Lower lobe of right lung (tissue), 2 donors: ENCODE measurements at regions not wholly inside any gene's neighbourhood (a gene's known extent, or its start where the extent isn't known, plus 50 kb on each side); places are given as distances from the start of the nearest gene placed in this dataset.
"Not testable (repeated sequence)": the region's sequence is repeated elsewhere in the genome, so short reads cannot be mapped to it uniquely, and the experiment has no call there.

ENCODE experiments used
- ATAC-seq, 2 donors: fragments of 200-7000 bp; cut with Tn5 transposase; one replicate each; pipeline ENCODE4 v1.9.1; 2020 to 2022; ENCODE audit warnings: mild to moderate bottlenecking in 2 of 2, moderate library complexity in 2 of 2
- DNase-seq: peaks from one replicate; pipeline ENCODE4 v3.0.0-alpha.2; 2020
- H3K27ac ChIP-seq: fragments of 200-600 bp; one replicate; pipeline ENCODE4 v1.8.0; 2022
- H3K27me3 ChIP-seq: fragments of 200-600 bp; one replicate; pipeline ENCODE4 v1.8.0; 2022; ENCODE audit warnings: low read depth
- H3K36me3 ChIP-seq: fragments of 200-600 bp; one replicate; pipeline ENCODE4 v1.8.0; 2022; ENCODE audit warnings: mild to moderate bottlenecking
- H3K4me1 ChIP-seq: fragments of 200-600 bp; one replicate; pipeline ENCODE4 v1.8.0; 2022
- H3K4me3 ChIP-seq: fragments of 200-600 bp; one replicate; pipeline ENCODE4 v1.8.0; 2022; ENCODE audit warnings: mild to moderate bottlenecking
- H3K9me3 ChIP-seq: fragments of 200-600 bp; one replicate; pipeline ENCODE4 v1.8.0; 2022
- intact Hi-C: fragments of 100-400 bp; cut with DNase I; formaldehyde crosslinking; loops from one replicate; pipeline ENCODE4 v1.11.0; 2022
- TF ChIP-seq, protein P1 (sequence below): fragments of 200-600 bp; IDR thresholded peaks from one replicate; pipeline ENCODE4 v1.8.0; 2022; ENCODE audit warnings: antibody characterized with exemption, mild to moderate bottlenecking
- donor health status: DM: no; HTN: yes; CAD: no; lungs with severe emphysema.

DNA sequence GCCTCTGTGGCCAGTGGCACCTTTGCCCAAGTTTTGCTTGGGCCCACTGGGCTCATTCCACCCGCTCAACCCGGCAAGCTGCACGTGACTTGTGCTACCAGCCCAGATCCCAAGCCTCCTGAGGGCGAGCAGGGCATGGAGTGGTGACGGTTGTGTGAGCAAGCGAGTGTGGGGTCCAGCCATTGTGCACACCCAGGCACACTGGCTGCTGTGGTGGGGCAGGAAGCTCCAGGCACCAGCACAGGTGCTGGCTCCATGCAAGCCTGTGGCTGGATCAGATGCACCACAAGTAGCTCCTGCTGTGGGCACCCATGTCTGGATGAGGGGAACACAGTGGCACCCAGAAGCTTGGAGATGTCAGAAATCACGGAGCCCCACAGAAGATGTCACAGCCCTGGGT, 557.0 kb upstream of the GNPDA2 start:
- H3K27me3 ChIP-seq, result no peaks in the 10 kb centered on the region
- no peaks in the 10 kb centered on the region for H3K4me1 ChIP-seq
- DNase-seq (no peak), ATAC-seq (peak; percentile 18 to 27)
- H3K9me3 ChIP-seq, result no peaks in the 10 kb centered on the region
- no peaks in the 10 kb centered on the region for H3K36me3 ChIP-seq
- no peak overlapping the region for H3K4me3 ChIP-seq
- intact Hi-C loops, result no loop called here
- TF ChIP-seq, protein P1, sequence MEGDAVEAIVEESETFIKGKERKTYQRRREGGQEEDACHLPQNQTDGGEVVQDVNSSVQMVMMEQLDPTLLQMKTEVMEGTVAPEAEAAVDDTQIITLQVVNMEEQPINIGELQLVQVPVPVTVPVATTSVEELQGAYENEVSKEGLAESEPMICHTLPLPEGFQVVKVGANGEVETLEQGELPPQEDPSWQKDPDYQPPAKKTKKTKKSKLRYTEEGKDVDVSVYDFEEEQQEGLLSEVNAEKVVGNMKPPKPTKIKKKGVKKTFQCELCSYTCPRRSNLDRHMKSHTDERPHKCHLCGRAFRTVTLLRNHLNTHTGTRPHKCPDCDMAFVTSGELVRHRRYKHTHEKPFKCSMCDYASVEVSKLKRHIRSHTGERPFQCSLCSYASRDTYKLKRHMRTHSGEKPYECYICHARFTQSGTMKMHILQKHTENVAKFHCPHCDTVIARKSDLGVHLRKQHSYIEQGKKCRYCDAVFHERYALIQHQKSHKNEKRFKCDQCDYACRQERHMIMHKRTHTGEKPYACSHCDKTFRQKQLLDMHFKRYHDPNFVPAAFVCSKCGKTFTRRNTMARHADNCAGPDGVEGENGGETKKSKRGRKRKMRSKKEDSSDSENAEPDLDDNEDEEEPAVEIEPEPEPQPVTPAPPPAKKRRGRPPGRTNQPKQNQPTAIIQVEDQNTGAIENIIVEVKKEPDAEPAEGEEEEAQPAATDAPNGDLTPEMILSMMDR, result no peak
- no peak overlapping the region for H3K27ac ChIP-seq

GRCh38 chr4:45280121-45280520, 553.8 kb upstream of the GNPDA2 start:
- no peaks in the 10 kb centered on the region for H3K27me3 ChIP-seq
- TF ChIP-seq, protein P1, result no peak
- no peaks in the 10 kb centered on the region for H3K36me3 ChIP-seq
- H3K9me3 ChIP-seq, result no peaks in the 10 kb centered on the region
- intact Hi-C loops, result no loop called here
- ATAC-seq (no peak), DNase-seq (no peak)
- H3K27ac ChIP-seq, result no peak overlapping the region
- no peaks in the 10 kb centered on the region for H3K4me1 ChIP-seq
- H3K4me3 ChIP-seq, result no peak overlapping the region

DNA sequence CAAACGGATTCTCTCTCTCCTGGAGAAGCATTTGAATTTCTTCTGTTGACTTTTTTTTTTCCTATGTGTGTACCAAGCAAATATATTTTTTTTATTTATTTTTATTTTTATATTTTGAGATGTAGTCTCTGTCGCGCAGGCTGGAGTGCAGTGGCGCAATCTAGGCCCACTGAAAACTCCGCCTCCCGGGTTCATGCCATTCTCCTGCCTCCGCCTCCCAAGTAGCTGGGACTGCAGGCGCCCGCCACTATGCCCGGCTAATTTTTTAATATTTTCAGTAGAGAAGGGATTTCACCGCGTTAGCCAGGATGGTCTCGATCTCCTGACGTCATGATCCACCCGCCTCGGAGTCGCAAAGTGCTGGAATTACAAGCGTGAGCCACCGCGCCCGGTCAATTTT, 549.5 kb upstream of the GNPDA2 start:
- TF ChIP-seq, protein P1, result no peak
- no peaks in the 10 kb centered on the region for H3K36me3 ChIP-seq
- no peaks in the 10 kb centered on the region for H3K4me1 ChIP-seq
- no peaks in the 10 kb centered on the region for H3K9me3 ChIP-seq
- DNase-seq (no peak), ATAC-seq (no peak)
- intact Hi-C loops, result no loop called here
- no peak overlapping the region for H3K27ac ChIP-seq
- H3K4me3 ChIP-seq, result no peak overlapping the region
- H3K27me3 ChIP-seq, result no peaks in the 10 kb centered on the region

DNA sequence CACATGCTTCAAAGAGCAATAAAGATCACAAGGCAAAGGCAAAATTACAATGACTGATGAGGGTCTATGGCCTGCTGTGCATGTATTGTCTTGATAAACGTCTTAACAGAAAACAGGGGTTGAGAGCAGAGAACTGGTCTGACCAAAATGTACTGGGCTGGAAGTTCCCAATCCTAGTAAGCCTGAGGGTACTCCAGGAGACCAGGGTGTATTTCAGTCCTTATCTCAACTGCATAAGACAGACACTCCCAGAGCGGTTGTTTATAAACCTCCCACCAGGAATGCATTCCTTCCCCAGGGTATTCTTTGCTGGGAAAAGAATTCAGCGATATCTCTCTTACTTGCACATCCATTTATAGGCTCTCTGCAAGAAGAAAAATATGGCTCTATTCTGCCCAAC, 521.8 kb upstream of the GNPDA2 start:
- H3K4me3 ChIP-seq, ATAC-seq, intact Hi-C loops, H3K27me3 ChIP-seq, H3K9me3 ChIP-seq, H3K27ac ChIP-seq, DNase-seq, H3K4me1 ChIP-seq, H3K36me3 ChIP-seq: not testable (repeated sequence)

DNA sequence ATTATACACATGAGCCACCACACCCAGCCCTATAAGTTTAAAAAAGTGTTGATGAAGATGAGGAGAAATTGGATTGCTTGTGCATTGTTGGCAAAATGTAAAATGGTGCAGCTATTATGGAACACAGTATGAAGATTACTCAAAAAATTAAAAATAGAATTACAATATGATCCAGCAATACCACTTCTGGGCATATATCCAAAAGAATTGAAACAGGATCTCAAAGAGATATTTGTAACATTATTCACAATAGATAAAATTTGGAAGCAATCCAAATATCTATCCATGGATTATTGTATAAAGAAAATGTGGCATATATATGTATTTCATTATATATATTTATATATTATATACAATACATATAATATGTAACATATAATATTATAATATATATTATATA, 515.6 kb upstream of the GNPDA2 start:
- H3K9me3 ChIP-seq, result no peaks in the 10 kb centered on the region
- no peak overlapping the region for H3K27ac ChIP-seq
- no peaks in the 10 kb centered on the region for H3K27me3 ChIP-seq
- TF ChIP-seq, protein P1, result no peak
- H3K4me3 ChIP-seq, result no peak overlapping the region
- H3K36me3 ChIP-seq, result no peaks in the 10 kb centered on the region
- no peak for ATAC-seq
- no peak for DNase-seq
- H3K4me1 ChIP-seq, result no peaks in the 10 kb centered on the region
- intact Hi-C loops, result no loop called here

GRCh38 chr4:45229206-45229605, 502.9 kb upstream of the GNPDA2 start:
- Histone ChIP-seq H3K27me3 (no peaks in the 10 kb centered on the region), H3K27ac (no peak overlapping the region), H3K4me1 (no peaks in the 10 kb centered on the region), H3K36me3 (no peaks in the 10 kb centered on the region), H3K4me3 (no peak overlapping the region), H3K9me3 (no peaks in the 10 kb centered on the region)
- TF ChIP-seq, protein P1, result no peak
- intact Hi-C loops, result no loop called here
- DNase-seq (no peak), ATAC-seq (no peak)
